Ovary (tissue), 3 donors: ENCODE measurements at regions not wholly inside any gene's neighbourhood (a gene's known extent, or its start where the extent isn't known, plus 50 kb on each side); places are given as distances from the start of the nearest gene placed in this dataset.

Source experiments
- CTCF ChIP-seq, 3 donors: fragments of 450-650 bp in 2 of 3; fragments of 200-600 bp in 1 of 3; IDR thresholded peaks; one replicate each; pipeline versions ENCODE4 v1.5.1 to v1.8.0; 2016 to 2022; ENCODE audit warnings: antibody characterized with exemption in 3 of 3, mild to moderate bottlenecking in 1 of 3
- POLR2A ChIP-seq: fragments of 450-650 bp; IDR thresholded peaks from one replicate; pipeline ENCODE4 v1.6.1; 2017; ENCODE audit warnings: antibody characterized with exemption, mild to moderate bottlenecking, moderate library complexity
- donor health status: DM: no; HTN: no; CAD: no.

GRCh38 chr4:132670557-132670956 lies 478.5 kb upstream of the PCDH10 start:
- TF ChIP-seq POLR2A = no peak
- no peak for TF ChIP-seq CTCF (IDR thresholded peaks at IDR 0.05)
